Mucosa of rectum (tissue), 2 donors: ENCODE measurements at regions not wholly inside any gene's neighbourhood (a gene's known extent, or its start where the extent isn't known, plus 50 kb on each side); places are given as distances from the start of the nearest gene placed in this dataset.

Experiments used
- H3K27ac ChIP-seq, 2 donors: one replicate each; pipeline ENCODE4 v1.7.0; 2013; ENCODE audit warnings: inconsistent platforms in 2 of 2, low read depth in 2 of 2, low read length in 2 of 2
- H3K27me3 ChIP-seq, 2 donors: one replicate each; pipeline ENCODE4 v1.7.0; 2013; ENCODE audit warnings: low read length in 2 of 2; ENCODE audit not compliant: control insufficient read depth in 2 of 2, insufficient read depth in 2 of 2
- H3K36me3 ChIP-seq, 2 donors: one replicate each; pipeline ENCODE4 v1.7.0; 2013; ENCODE audit warnings: low read length in 2 of 2; ENCODE audit not compliant: control insufficient read depth in 2 of 2, insufficient read depth in 2 of 2
- H3K4me1 ChIP-seq, 2 donors: one replicate each; pipeline ENCODE4 v1.7.0; 2013; ENCODE audit warnings: low read length in 2 of 2, mild to moderate bottlenecking in 1 of 2; ENCODE audit not compliant: control insufficient read depth in 2 of 2, insufficient read depth in 2 of 2
- H3K4me3 ChIP-seq, 2 donors: one replicate each; pipeline ENCODE4 v1.7.0; 2013; ENCODE audit warnings: low read length in 2 of 2
- H3K9ac ChIP-seq, 2 donors: one replicate each; pipeline ENCODE4 v1.7.0; 2013; ENCODE audit warnings: low read length in 2 of 2, low read depth in 1 of 2, mild to moderate bottlenecking in 1 of 2
- H3K9me3 ChIP-seq, 2 donors: one replicate each; pipeline ENCODE4 v1.7.0; 2013; ENCODE audit warnings: low read length in 2 of 2; ENCODE audit not compliant: control insufficient read depth in 2 of 2
- donor health status: healthy.
- donor health status: Normal muscosa, but diverticular disease.

GRCh38 chr1:96074422-96074821 is 647.2 kb upstream of the PTBP2 start:
- Histone ChIP-seq H3K9me3 (no peaks in the 10 kb centered on the region), H3K4me1 (no peaks in the 10 kb centered on the region), H3K4me3 (no peak overlapping the region), H3K27me3 (no peaks in the 10 kb centered on the region), H3K9ac (no peak overlapping the region), H3K36me3 (no peaks in the 10 kb centered on the region), H3K27ac (no peak overlapping the region)

DNA sequence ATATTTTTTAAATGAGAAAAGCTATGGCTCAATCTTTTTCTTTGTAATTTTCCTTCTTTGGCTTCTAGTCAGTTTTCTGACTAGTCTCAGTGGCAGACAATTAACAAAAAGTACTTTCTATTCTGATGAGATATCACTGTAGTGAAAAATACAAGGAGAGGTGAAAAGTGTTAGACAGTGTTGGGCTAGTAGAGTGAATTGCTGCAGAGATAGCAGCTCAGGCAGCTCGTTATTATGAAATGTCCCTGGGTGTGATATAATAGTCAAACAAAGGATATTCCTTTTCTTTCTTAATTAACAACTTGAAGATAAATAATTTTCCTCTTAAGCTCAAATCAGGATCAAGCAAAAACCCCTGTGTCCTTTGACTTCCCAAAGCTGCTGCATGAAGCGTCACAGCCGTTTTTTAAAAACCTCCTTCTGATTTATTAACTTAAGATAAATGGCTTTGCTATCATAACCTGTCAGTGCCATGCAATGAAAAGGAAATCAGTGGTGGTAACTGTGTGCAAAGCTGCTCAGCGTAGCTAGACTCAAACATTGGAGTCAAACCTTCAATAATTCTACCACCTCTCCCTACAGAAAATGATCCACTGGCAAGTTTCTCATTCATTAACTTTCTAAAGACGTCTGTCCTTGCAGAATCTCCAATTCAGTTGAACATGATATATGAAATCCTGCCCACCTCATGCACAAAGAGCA is 646.6 kb upstream of the PTBP2 start:
- Histone ChIP-seq H3K9ac (no peak overlapping the region), H3K4me1 (no peaks in the 10 kb centered on the region), H3K36me3 (no peaks in the 10 kb centered on the region), H3K27me3 (no peaks in the 10 kb centered on the region), H3K9me3 (no peaks in the 10 kb centered on the region), H3K27ac (no peak overlapping the region), H3K4me3 (no peak overlapping the region)

DNA sequence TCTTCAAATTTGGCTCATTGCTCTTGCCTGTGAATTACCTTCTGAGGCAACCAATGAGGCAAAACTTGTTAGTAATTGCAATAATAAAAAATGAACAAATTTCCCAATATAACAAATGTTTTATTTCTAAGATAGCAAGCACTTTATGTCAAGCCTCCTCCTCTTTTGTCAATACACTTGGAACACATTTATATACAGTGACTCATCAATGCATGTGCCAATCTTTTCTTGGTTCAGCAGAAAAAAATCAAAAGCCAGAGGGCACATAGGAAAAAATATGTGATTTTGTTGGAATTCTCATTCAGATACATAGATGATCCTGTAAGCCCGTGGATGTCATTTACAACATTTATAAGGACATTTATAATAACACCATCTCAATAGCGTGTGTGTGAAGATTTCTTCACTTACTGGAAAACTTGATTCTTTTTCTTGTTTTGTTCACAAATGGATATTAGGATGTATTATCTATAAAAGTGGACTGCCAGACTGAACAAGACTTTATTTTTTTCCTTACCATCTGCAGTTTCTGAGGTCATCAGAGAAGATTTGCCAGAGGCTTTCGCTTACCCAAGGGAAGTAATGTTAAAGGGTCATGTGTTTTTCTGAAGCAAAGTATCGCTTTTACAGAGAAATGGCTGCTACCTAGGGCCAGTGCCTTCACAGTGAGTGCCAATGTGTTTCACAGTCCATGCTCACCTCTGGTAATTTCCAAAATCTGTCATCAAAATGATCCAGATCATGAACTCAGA is 645.7 kb upstream of the PTBP2 start:
- H3K27me3 ChIP-seq: no peaks in the 10 kb centered on the region
- H3K9me3 ChIP-seq: no peaks in the 10 kb centered on the region
- no peak overlapping the region for H3K27ac ChIP-seq
- no peaks in the 10 kb centered on the region for H3K4me1 ChIP-seq
- no peak overlapping the region for H3K4me3 ChIP-seq
- H3K9ac ChIP-seq: no peak overlapping the region
- H3K36me3 ChIP-seq: no peaks in the 10 kb centered on the region

DNA sequence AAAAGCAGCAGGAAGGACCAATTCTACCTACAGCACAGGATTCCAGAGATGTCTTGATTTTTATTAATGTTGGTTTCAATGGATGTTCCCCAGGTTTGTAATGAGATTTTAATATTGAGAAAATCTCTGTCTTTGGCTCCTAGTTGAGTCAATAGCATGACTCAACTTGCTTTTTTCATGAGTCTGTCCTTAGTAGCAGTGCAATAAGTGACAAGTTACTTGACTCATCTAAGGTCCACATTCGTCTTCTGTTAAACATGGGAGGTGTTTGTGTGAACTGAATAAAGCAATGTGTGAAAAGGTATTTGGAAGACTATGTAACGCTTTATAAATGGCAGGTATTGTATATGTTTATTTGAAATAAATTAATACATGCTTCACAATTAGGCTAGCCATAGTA is 645.0 kb upstream of the PTBP2 start:
- H3K27ac ChIP-seq: no peak overlapping the region
- H3K4me3 ChIP-seq: no peak overlapping the region
- H3K27me3 ChIP-seq: no peaks in the 10 kb centered on the region
- H3K9me3 ChIP-seq: no peaks in the 10 kb centered on the region
- H3K36me3 ChIP-seq: no peaks in the 10 kb centered on the region
- no peaks in the 10 kb centered on the region for H3K4me1 ChIP-seq
- no peak overlapping the region for H3K9ac ChIP-seq

DNA sequence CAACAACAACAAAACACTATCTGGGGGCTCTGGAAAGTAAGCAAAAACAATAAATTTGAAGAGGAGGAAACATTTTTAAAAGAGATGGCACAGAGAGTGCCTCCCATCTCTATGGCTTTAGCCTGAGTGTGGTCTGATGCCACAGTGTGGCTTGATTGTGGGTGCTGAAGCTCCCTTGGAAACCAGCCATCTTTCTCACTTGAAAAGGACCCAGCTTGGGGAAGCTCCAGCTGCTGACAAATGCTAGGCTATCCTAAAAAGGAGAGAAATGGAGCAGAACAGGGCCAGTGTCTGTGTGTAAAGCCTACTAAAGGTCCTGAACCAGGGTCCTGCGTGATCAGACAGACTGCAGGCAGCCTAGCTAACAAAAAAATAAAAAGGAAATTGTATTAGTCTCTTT is 642.0 kb upstream of the PTBP2 start:
- Histone ChIP-seq H3K27me3 (no peaks in the 10 kb centered on the region), H3K4me3 (no peak overlapping the region), H3K9me3 (no peaks in the 10 kb centered on the region), H3K9ac (no peak overlapping the region), H3K27ac (no peak overlapping the region), H3K4me1 (no peaks in the 10 kb centered on the region), H3K36me3 (no peaks in the 10 kb centered on the region)

- no peak overlapping the region for H3K9ac ChIP-seq
- H3K27ac ChIP-seq: no peak overlapping the region
- H3K4me1 ChIP-seq: no peaks in the 10 kb centered on the region
- no peaks in the 10 kb centered on the region for H3K9me3 ChIP-seq
- H3K4me3 ChIP-seq: no peak overlapping the region
- no peaks in the 10 kb centered on the region for H3K36me3 ChIP-seq
- H3K27me3 ChIP-seq: no peaks in the 10 kb centered on the region
Measured at GRCh38 chr1:96080925-96081324, 640.7 kb upstream of the PTBP2 start.

GRCh38 chr1:96087719-96088118 is 633.9 kb upstream of the PTBP2 start:
- H3K9ac ChIP-seq: no peak overlapping the region
- no peaks in the 10 kb centered on the region for H3K4me1 ChIP-seq
- H3K36me3 ChIP-seq: no peaks in the 10 kb centered on the region
- no peak overlapping the region for H3K27ac ChIP-seq
- no peak overlapping the region for H3K4me3 ChIP-seq
- H3K9me3 ChIP-seq: no peaks in the 10 kb centered on the region
- no peaks in the 10 kb centered on the region for H3K27me3 ChIP-seq

DNA sequence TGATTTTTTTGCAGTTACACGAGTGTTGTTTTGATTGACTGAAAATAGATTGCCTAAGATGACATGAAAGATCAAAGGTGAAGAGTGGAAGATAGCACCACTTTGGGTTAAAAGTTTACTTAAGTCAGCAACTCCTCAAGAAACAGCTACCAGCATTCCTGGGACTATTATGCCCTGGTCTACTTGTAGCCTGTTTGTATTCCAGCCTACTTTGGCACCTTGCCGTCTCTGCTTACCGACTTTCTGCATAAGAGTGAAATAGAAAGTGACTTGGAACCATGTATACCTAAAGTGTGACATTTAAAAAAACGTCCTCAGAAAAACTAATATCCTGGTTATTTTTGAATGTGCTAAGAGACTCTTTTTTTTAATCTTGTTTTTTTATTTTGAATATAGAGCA is 631.5 kb upstream of the PTBP2 start:
- no peaks in the 10 kb centered on the region for H3K4me1 ChIP-seq
- no peak overlapping the region for H3K4me3 ChIP-seq
- H3K27me3 ChIP-seq: no peaks in the 10 kb centered on the region
- H3K27ac ChIP-seq: no peak overlapping the region
- no peak overlapping the region for H3K9ac ChIP-seq
- H3K9me3 ChIP-seq: no peaks in the 10 kb centered on the region
- H3K36me3 ChIP-seq: no peaks in the 10 kb centered on the region

GRCh38 chr1:96095849-96096612 is 625.6 kb upstream of the PTBP2 start:
- Histone ChIP-seq H3K9me3 (no peaks in the 10 kb centered on the region), H3K27me3 (no peaks in the 10 kb centered on the region), H3K4me1 (no peaks in the 10 kb centered on the region), H3K9ac (no peak overlapping the region), H3K27ac (no peak overlapping the region), H3K4me3 (no peak overlapping the region), H3K36me3 (no peaks in the 10 kb centered on the region)

- Histone ChIP-seq H3K4me1 (no peaks in the 10 kb centered on the region), H3K9me3 (no peaks in the 10 kb centered on the region), H3K27ac (no peak overlapping the region), H3K27me3 (no peaks in the 10 kb centered on the region), H3K9ac (no peak overlapping the region), H3K36me3 (no peaks in the 10 kb centered on the region), H3K4me3 (no peak overlapping the region)
Measured at GRCh38 chr1:96096613-96097321, 624.8 kb upstream of the PTBP2 start.
